ENCODE measurements at regions not wholly inside any gene's neighbourhood (a gene's known extent, or its start where the extent isn't known, plus 50 kb on each side); places are given as distances from the start of the nearest gene placed in this dataset.
A peak's percentile ranks its signal among the peaks of the same experiment; 100 is the strongest.

DNA sequence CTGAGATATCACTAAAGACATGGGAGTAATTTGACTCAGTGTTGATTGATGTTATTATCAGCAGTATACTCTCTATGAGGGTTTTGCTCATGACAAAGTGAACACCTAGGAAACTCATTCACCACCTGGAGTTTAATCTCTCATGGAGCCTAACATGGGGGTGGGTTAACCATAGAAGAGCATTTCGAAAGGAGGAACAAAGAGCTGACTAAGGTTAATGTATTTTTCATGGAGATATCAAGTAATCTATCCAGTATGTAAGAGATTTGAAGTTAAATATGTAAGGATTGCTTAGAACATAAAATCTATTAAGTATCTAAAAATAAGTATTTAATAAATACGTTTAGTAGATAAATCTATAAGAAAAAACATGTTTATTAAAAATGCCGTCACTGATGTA, 917.8 kb downstream of the EPHA4 start:
- Histone ChIP-seq H3K9me3 (no peaks in the 10 kb centered on the region), H3K27me3 (ENCODE audit: low read depth) (peaks cover 10% of the 10 kb centered on the region; the same call in 1 of the 2 replicates), H3K36me3 (replicated peaks) (no peaks in the 10 kb centered on the region), H3K4me3 (no peak overlapping the region), H3K4me1 (no peaks in the 10 kb centered on the region)
- DNase-seq (ENCODE audit: low spot score in 2 of 2) = no peak
- in situ Hi-C loops (cut with MboI; ENCODE audit: low sequenced_read_pairs) = no loop called here

DNA sequence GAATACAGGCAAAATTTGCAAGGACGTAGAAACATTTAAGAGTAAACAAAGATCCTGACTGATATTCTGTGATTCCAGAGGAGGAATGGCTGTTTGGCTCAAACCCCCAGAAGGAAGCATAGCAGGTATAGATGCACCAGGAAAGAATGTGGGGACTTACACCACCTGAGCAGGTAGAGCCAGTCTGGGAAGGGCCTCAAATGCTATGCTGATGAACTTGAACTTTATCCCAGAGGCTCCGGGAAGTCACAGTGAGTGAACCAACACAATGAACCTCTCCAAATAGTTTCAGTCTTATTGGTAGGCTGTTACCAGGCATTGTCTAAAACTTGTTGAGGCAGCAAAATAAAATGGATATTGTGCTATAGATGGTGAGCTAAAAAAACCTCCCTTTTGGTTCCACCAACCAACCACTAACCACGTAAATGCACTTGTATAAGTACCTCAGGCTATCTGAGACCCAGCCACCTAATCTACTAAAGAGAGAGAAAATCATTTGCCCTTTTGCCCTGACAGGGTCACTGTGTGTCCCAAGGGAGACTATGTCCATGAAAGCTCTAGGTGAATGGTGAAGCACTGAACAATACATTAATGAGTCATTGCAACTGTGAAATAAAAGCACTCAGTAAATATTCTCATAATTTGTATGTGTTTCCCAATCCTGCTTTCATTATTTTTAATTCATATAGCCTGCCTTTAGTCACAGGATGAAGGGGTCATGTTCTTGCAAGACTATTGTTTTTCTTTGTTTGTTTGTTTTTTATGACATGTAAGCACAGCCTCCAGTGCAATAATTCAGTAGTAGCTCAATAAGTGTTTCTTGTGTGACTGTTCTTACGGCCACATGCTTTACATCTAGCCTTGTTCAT, 911.6 kb downstream of the EPHA4 start:
- DNase-seq (ENCODE audit: low spot score in 2 of 2) = no peak
- Histone ChIP-seq H3K4me3 (no peak overlapping the region), H3K36me3 (replicated peaks) (no peaks in the 10 kb centered on the region), H3K9me3 (no peaks in the 10 kb centered on the region), H3K27me3 (ENCODE audit: low read depth) (0 out of 2 replicates have a peak, but pooled peaks cover 3% of the 10 kb centered on the region), H3K4me1 (no peaks in the 10 kb centered on the region)
- in situ Hi-C loops (cut with MboI; ENCODE audit: low sequenced_read_pairs) = no loop called here

DNA sequence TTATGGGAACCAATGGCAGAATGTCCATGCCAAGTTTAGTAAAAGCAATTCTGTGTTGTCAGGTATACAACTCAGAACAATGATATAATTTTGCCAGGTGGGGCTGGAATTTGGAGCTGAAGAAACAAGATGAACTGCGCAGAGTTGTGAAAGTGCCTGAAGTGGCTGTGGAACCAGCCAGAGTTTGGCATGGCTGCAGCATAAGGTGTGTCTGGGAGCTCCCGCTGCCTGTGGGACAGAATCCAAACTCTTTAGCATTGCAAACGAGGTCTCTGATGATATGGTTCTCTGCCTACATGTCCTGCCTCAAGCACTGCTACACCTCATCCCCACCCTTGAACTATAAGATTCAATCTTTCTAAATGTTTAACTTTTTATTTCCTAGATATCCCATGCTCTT, 909.7 kb downstream of the EPHA4 start:
- in situ Hi-C loops (cut with MboI; ENCODE audit: low sequenced_read_pairs) = no loop called here
- H3K4me1 ChIP-seq = no peaks in the 10 kb centered on the region
- H3K27me3 ChIP-seq (ENCODE audit: low read depth) = 0 out of 2 replicates have a peak, but pooled peaks cover 3% of the 10 kb centered on the region
- H3K9me3 ChIP-seq = no peaks in the 10 kb centered on the region
- H3K4me3 ChIP-seq = no peak overlapping the region
- no peak for DNase-seq (ENCODE audit: low spot score in 2 of 2)
- no peaks in the 10 kb centered on the region for H3K36me3 ChIP-seq (replicated peaks)

DNA sequence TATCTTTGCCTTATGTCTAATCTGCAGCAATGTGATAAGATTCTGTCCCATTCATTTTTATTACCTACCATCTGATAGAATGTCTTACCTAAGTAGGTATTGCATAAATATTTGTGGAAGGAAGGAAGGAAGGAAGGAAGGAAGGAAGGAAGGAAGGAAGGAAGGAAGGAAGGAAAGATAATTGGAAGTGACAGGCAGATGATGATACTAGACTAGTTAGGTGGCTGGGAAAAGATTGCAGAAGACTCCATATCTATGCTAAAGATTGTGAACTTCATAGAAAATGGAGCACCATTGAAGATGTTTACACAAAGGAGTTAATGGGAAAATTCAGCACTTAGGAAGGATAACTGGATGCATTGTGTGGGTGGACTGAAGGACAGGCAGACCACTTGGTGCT, 909.0 kb downstream of the EPHA4 start:
- Histone ChIP-seq H3K27me3 (ENCODE audit: low read depth) (0 out of 2 replicates have a peak, but pooled peaks cover 3% of the 10 kb centered on the region), H3K36me3 (replicated peaks) (no peaks in the 10 kb centered on the region), H3K4me1 (no peaks in the 10 kb centered on the region), H3K9me3 (no peaks in the 10 kb centered on the region), H3K4me3 (no peak overlapping the region)
- in situ Hi-C loops (cut with MboI; ENCODE audit: low sequenced_read_pairs) = no loop called here
- DNase-seq (ENCODE audit: low spot score in 2 of 2) = no peak

DNA sequence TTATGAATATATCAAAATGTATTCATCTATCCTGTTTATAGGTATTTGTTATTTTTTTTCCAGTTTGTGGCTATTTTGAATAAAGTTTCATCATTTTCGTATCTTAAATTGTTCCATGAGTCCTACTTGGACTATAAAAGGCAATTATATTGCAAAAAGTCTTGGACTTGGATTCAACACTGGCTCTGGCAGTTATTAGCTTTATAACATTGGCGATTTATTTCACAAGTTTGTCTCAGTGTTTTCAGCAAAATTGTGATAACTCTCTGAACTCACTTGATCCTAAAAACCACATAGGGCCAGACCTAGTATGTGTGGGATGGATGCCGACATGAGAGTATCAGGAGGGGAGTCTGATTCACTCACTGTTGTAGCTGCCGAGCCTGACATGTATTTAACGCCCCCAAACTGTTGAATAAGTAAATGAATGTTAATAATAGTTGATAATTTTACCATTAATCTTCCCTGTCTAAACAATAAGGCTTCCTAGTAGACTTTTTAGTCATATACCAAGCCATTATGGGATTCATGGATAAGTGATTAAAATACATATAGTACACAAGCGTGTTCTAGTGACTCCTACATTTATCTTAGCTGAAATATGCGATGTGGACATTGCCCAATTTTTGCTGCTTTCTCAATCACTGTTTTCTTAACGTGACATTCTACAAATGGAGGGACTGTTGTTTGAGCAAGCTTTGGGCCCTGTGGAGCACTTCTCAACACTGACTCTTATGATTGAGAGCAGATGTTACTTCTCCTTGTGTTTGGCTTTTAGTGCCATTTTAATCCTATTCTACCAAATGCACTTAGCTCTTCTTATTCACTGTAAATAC, 907.6 kb downstream of the EPHA4 start:
- Histone ChIP-seq H3K4me1 (no peaks in the 10 kb centered on the region), H3K36me3 (replicated peaks) (no peaks in the 10 kb centered on the region), H3K27me3 (ENCODE audit: low read depth) (0 out of 2 replicates have a peak, but pooled peaks cover 3% of the 10 kb centered on the region), H3K4me3 (no peak overlapping the region), H3K9me3 (no peaks in the 10 kb centered on the region)
- in situ Hi-C loops (cut with MboI; ENCODE audit: low sequenced_read_pairs) = no loop called here
- DNase-seq (ENCODE audit: low spot score in 2 of 2) = no peak

DNA sequence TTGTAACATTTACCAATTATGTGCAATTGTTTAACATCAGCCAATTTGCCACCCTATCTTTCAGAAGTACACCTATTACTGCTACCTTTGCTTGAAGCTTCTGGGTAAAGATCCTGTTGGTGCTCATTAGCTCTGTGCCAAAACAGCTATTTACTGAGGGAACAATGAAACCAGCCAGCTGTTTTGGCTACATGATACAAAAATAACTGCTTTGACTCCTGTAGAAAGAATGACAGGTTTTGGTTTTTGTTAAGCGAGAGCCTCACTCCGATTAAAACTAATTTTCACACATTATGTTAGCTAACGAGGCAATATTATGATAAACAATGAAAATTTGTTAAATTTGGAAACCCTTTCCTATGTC, 907.0 kb downstream of the EPHA4 start:
- Histone ChIP-seq H3K4me1 (no peaks in the 10 kb centered on the region), H3K9me3 (no peaks in the 10 kb centered on the region), H3K27me3 (ENCODE audit: low read depth) (0 out of 2 replicates have a peak, but pooled peaks cover 3% of the 10 kb centered on the region), H3K4me3 (no peak overlapping the region), H3K36me3 (replicated peaks) (no peaks in the 10 kb centered on the region)
- DNase-seq (ENCODE audit: low spot score in 2 of 2) = no peak
- in situ Hi-C loops (cut with MboI; ENCODE audit: low sequenced_read_pairs) = no loop called here

DNA sequence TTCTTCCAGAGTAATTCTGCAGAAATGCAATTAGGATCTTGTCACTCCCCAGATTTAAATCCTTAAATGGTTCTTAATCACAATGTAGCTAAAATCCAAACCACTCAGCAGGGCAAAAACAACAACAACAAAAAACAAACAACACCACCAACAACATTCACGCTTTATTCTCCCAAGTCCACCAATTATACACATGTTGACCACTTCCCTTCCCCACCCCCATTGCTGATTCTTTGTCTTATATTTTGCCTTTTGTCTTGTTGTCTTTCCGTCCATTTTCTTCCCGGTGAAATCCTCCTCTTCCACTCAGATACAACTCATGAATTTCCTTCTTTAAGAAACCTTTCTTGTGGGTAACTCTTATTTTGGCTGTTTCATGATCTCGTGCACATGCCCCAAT, 902.8 kb downstream of the EPHA4 start:
- H3K9me3 ChIP-seq = no peaks in the 10 kb centered on the region
- H3K4me3 ChIP-seq = no peak overlapping the region
- H3K4me1 ChIP-seq = no peaks in the 10 kb centered on the region
- DNase-seq (ENCODE audit: low spot score in 2 of 2) = no peak
- 0 out of 2 replicates have a peak, but pooled peaks cover 3% of the 10 kb centered on the region for H3K27me3 ChIP-seq (ENCODE audit: low read depth)
- no peaks in the 10 kb centered on the region for H3K36me3 ChIP-seq (replicated peaks)
- in situ Hi-C loops (cut with MboI; ENCODE audit: low sequenced_read_pairs) = no loop called here

DNA sequence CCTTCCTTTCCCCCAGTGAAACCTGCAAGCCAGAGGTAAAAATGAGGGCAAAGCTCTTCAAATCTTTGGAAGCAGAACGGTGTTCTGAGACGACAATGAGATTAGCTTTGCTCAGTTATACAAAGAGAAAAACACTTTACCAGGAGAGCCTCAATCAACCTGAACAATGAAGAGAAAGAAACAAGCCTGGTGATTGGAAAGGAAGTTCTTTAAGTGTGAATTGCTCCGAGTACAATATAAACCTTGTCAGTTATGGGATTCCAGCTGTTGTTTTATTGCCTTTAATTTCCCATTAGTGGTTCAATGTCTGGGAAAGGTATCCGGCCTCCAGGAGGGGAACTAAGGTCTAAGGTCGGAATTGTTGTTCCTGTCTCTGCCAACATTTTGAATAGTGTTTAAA, 901.6 kb downstream of the EPHA4 start:
- in situ Hi-C loops (cut with MboI; ENCODE audit: low sequenced_read_pairs) = no loop called here
- Histone ChIP-seq H3K9me3 (no peaks in the 10 kb centered on the region), H3K27me3 (ENCODE audit: low read depth) (0 out of 2 replicates have a peak, but pooled peaks cover 6% of the 10 kb centered on the region), H3K4me1 (no peaks in the 10 kb centered on the region), H3K36me3 (replicated peaks) (no peaks in the 10 kb centered on the region), H3K4me3 (no peak overlapping the region)
- no peak for DNase-seq (ENCODE audit: low spot score in 2 of 2)

DNA sequence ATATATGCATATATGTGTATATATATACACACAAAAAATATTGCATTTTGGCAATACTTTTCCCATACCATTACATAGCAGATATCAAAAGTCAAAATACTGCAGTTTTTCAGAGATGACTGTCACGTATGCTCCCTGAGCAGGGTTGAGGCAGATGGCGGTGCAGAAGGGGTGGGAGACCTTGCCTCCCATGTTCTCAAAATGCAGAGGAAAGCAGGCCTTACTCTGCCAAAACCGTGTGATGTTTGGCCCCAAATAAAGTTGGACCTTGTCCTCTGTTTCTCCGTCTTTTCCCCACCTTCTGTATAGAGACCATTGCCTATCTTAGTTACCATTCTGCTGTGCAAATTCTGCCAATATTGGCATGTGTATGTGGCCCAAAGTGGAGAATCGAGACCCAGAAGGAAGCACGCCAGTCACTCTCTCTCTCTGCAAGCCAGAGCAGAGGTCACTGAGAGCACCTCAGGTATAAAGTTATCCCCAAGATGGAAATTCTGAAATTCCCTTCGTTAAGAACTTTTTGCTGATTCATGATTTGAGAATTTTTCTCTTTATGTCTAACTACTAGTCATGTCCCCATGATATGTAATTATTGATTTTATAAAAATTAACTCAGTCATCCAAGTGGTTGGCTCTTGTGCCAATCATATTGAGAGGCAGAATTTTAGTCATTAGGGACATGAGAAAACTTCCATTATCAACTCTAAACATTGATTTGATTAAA, 898.8 kb downstream of the EPHA4 start:
- Histone ChIP-seq H3K27me3 (ENCODE audit: low read depth) (0 out of 2 replicates have a peak, but pooled peaks cover 6% of the 10 kb centered on the region), H3K9me3 (no peaks in the 10 kb centered on the region), H3K4me1 (no peaks in the 10 kb centered on the region), H3K36me3 (replicated peaks) (no peaks in the 10 kb centered on the region), H3K4me3 (no peak overlapping the region)
- no peak for DNase-seq (ENCODE audit: low spot score in 2 of 2)
- in situ Hi-C loops (cut with MboI; ENCODE audit: low sequenced_read_pairs) = no loop called here

DNA sequence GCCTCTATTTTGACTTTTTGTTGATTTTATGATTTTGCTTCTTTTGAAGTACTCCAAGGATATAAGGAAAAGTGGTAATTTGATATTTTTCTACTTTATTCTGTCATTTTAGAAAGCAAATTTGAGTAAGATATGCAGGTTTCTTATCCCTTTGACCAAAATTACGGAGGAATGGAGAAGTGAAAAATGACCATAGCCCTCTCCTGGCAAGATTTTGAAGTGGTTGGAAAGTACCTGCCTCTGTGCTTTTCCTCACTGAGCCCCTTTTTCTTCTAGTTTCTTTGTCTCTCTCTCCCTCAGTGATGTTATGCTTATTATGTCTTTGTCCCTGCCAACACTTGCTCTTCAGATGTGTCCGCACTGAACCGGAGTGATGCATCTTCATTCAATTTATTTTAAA, 898.1 kb downstream of the EPHA4 start:
- DNase-seq (ENCODE audit: low spot score in 2 of 2) = no peak
- Histone ChIP-seq H3K4me3 (no peak overlapping the region), H3K9me3 (no peaks in the 10 kb centered on the region), H3K36me3 (replicated peaks) (no peaks in the 10 kb centered on the region), H3K4me1 (no peaks in the 10 kb centered on the region), H3K27me3 (ENCODE audit: low read depth) (0 out of 2 replicates have a peak, but pooled peaks cover 6% of the 10 kb centered on the region)
- in situ Hi-C loops (cut with MboI; ENCODE audit: low sequenced_read_pairs) = no loop called here

DNA sequence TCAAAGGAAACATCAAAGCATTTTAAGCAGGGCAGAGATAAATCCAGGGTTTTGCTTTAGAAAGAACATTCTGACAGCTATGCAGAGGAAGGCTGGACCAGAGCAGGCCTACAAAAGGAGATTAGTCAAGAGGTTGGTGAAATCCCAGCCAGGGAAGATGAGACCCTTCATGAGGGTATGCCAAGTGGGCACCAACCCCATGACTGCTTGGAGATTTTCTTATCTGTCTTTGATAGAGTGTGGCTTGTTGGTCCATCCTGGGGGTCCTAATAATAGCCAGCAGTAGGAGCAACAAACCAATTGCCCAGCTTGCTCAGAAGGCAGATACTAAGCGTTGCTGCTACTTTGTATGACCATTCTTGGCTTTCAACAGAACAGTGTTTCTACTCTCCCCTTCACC, 895.4 kb downstream of the EPHA4 start:
- H3K27me3 ChIP-seq (ENCODE audit: low read depth) = 0 out of 2 replicates have a peak, but pooled peaks cover 3% of the 10 kb centered on the region
- H3K4me1 ChIP-seq = no peaks in the 10 kb centered on the region
- in situ Hi-C loops (cut with MboI; ENCODE audit: low sequenced_read_pairs) = loop anchor here (25.0 kb wide), 1 partner anchor 1286 kb away; no protein-coding TSS in a partner anchor
- no peaks in the 10 kb centered on the region for H3K9me3 ChIP-seq
- no peak for DNase-seq (ENCODE audit: low spot score in 2 of 2)
- no peaks in the 10 kb centered on the region for H3K36me3 ChIP-seq (replicated peaks)
- H3K4me3 ChIP-seq = no peak overlapping the region

DNA sequence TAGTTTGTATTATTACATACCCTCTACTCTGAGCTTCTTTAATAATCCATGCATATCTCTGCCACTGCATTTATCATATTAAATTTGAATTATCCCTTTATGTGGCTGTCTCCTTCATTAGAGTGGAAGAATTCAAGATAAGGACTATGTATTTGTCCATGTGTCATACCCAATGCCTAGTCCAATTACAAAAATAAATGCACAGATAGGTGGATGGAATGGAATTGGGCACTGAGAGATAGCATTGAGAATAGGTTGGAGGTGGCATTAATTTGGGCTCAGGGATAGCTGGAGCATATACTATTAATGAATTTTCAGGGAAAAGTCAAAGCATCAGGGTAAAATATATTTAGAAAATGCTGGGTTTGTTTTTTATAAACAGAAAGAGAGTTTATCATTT, 893.2 kb downstream of the EPHA4 start:
- no peaks in the 10 kb centered on the region; the same call in 1 of the 2 replicates for H3K4me1 ChIP-seq
- DNase-seq (ENCODE audit: low spot score in 2 of 2) = no peak
- no peaks in the 10 kb centered on the region for H3K9me3 ChIP-seq
- no peaks in the 10 kb centered on the region for H3K36me3 ChIP-seq (replicated peaks)
- in situ Hi-C loops (cut with MboI; ENCODE audit: low sequenced_read_pairs) = loop anchor here (25.0 kb wide), 1 partner anchor 1283 kb away; no protein-coding TSS in a partner anchor
- 0 out of 2 replicates have a peak, but pooled peaks cover 3% of the 10 kb centered on the region for H3K27me3 ChIP-seq (ENCODE audit: low read depth)
- H3K4me3 ChIP-seq = no peak overlapping the region

DNA sequence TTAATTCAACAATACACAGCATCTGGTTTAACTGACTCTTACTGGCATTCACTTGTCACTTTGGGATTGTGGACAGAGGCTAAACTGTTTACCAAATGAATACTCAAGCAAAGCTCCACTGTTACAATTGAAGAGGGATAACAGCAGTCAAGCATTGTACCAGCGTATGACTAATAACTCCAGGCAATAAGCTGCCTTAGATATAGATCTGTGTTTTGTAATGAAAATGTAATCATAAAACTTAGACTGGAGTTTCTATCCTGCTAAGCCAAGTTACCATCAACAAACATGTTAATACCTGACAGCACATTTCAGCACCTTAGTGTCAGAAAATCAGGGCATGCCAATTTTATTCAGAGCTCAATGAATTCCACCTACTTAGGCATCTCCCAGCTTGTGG, 889.5 kb downstream of the EPHA4 start:
- peaks cover 10% of the 10 kb centered on the region for H3K27me3 ChIP-seq (ENCODE audit: low read depth)
- peak; percentile 10 to 90 for DNase-seq (ENCODE audit: low spot score in 2 of 2)
- no peaks in the 10 kb centered on the region; the same call in 1 of the 2 replicates for H3K4me1 ChIP-seq
- no peaks in the 10 kb centered on the region for H3K36me3 ChIP-seq (replicated peaks)
- H3K9me3 ChIP-seq = no peaks in the 10 kb centered on the region
- in situ Hi-C loops (cut with MboI; ENCODE audit: low sequenced_read_pairs) = loop anchor here (25.0 kb wide), 1 partner anchor 1280 kb away; no protein-coding TSS in a partner anchor
- H3K4me3 ChIP-seq = no peak overlapping the region

All from HAP-1 (cell line).